Pancreas (tissue), 10 donors: ENCODE measurements at regions not wholly inside any gene's neighbourhood (a gene's known extent, or its start where the extent isn't known, plus 50 kb on each side); places are given as distances from the start of the nearest gene placed in this dataset.

Source experiments
- ATAC-seq, 4 donors: fragments of 200-7000 bp; cut with Tn5 transposase; one replicate each; pipeline versions ENCODE4 v1.8.0 to v1.9.1; 2020; ENCODE audit warnings: mild to moderate bottlenecking in 4 of 4, moderate library complexity in 4 of 4
- DNase-seq, 6 donors: peaks; one replicate each; pipeline ENCODE4 v3.0.0-alpha.2; 2020
- FAIRE-seq: peaks from 2 replicates; lab custom pipeline; 2012; peaks lifted over from hg19 to GRCh38; lab: Jason Lieb, UNC
- H3K27ac ChIP-seq, 4 donors: fragments of 200-600 bp; sonication (generic); 1 replicate in 3 of 4; 2 replicates in 1 of 4; pipeline versions ENCODE4 v1.5.0 to v1.8.0; 2020
- H3K27me3 ChIP-seq, 4 donors: fragments of 200-600 bp; one replicate each; pipeline ENCODE4 v1.8.0; 2021
- H3K36me3 ChIP-seq, 3 donors: fragments of 200-600 bp; sonication (generic) in 1 of 3; one replicate each; pipeline versions ENCODE4 v1.5.0 to v1.8.0; 2020 to 2021
- H3K4me1 ChIP-seq, 3 donors: fragments of 200-600 bp; one replicate each; pipeline ENCODE4 v1.8.0; 2021
- H3K4me3 ChIP-seq, 4 donors: fragments of 200-600 bp; sonication (generic) in 2 of 4; one replicate each; pipeline versions ENCODE4 v1.5.0 to v1.8.0; 2020 to 2021
- H3K9me3 ChIP-seq, 4 donors: fragments of 200-600 bp; one replicate each; pipeline ENCODE4 v1.8.0; 2021
- WGBS, 2 donors: extraction: QIAGEN DNeasy Blood & Tissue Kit; methylation state at CpG; one replicate each; pipeline ENCODE4 v1.1.7; 2013; 5-methylcytosine and 5-hydroxymethylcytosine counted together
- intact Hi-C, 3 donors: fragments of 100-400 bp; cut with DNase I; formaldehyde crosslinking; loops; one replicate each; pipeline versions ENCODE4 v1.11.1 to v1.14.2; 2022
- TF ChIP-seq, protein P1 (sequence below), 4 donors: fragments of 200-600 bp; sonication (generic) in 3 of 4; IDR thresholded peaks; one replicate each; pipeline versions ENCODE4 v1.5.0 to v1.8.0; 2021; ENCODE audit warnings: antibody characterized with exemption in 4 of 4
- donor health status: healthy with polysubstance abuse.
- donor health status: DM: no; HTN: no; CAD: no; lungs with moderate emphysema.
- donor health status: DM: no; HTN: no; CAD: no.
- donor health status: control.
- donor health status: control.
- donor health status: Bipolar disorder and iron deficiency.
- donor health status: DM: yes; HTN: yes; CAD: no.
- donor health status: DM: no; HTN: no; CAD: no.
- donor health status: DM: no; HTN: no; CAD: no.
- donor health status: DM: yes; HTN: yes; CAD: no.

- Histone ChIP-seq H3K4me3 (no peak overlapping the region), H3K9me3 (no peaks in the 10 kb centered on the region), H3K4me1 (no peaks in the 10 kb centered on the region), H3K27me3 (no peaks in the 10 kb centered on the region), H3K36me3 (no peaks in the 10 kb centered on the region), H3K27ac (no peak overlapping the region)
- no peak for FAIRE-seq
- no peak for DNase-seq
- intact Hi-C loops, result no loop called here
- ATAC-seq, result no peak
- 52 to 53% methylated on average over 7 of the region's 7 CpGs for WGBS, 2 donors
- TF ChIP-seq, protein P1, sequence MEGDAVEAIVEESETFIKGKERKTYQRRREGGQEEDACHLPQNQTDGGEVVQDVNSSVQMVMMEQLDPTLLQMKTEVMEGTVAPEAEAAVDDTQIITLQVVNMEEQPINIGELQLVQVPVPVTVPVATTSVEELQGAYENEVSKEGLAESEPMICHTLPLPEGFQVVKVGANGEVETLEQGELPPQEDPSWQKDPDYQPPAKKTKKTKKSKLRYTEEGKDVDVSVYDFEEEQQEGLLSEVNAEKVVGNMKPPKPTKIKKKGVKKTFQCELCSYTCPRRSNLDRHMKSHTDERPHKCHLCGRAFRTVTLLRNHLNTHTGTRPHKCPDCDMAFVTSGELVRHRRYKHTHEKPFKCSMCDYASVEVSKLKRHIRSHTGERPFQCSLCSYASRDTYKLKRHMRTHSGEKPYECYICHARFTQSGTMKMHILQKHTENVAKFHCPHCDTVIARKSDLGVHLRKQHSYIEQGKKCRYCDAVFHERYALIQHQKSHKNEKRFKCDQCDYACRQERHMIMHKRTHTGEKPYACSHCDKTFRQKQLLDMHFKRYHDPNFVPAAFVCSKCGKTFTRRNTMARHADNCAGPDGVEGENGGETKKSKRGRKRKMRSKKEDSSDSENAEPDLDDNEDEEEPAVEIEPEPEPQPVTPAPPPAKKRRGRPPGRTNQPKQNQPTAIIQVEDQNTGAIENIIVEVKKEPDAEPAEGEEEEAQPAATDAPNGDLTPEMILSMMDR (IDR thresholded peaks at IDR 0.05), result no peak
These were observed 137.4 kb downstream of the EHF start for GRCh38 chr11:34758262-34758661.

DNA sequence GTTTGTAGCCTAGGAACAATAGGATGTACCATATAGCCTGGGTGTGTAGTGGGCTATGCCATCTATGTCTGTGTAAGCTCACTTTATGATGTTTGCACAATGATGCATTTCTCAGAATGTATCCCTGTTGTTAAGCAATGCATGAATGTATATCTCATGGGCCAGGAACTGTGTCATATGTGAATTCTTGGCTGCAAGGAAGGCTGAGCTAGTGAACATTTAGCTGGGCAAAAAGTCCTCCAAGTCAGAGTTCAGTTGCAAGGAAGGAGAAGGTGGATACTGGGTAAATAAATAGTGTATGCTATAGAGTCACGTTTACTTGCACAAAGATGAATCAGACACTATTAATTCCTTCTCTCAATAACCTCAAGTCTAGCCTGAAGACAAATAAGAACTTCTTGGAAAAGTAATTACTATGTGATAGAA is 136.1 kb downstream of the EHF start:
- DNase-seq, result no peak
- peak; percentile 80 for FAIRE-seq
- 34 to 67% methylated on average over 1 of the region's 1 CpG for WGBS, 2 donors
- Histone ChIP-seq H3K27me3 (no peaks in the 10 kb centered on the region), H3K27ac (no peak overlapping the region), H3K36me3 (no peaks in the 10 kb centered on the region), H3K4me1 (no peaks in the 10 kb centered on the region), H3K4me3 (no peak overlapping the region), H3K9me3 (no peaks in the 10 kb centered on the region)
- intact Hi-C loops, result no loop called here
- TF ChIP-seq, protein P1 (IDR thresholded peaks at IDR 0.05), result no peak
- no peak for ATAC-seq

- H3K27ac ChIP-seq, result no peak overlapping the region
- intact Hi-C loops, result no loop called here
- H3K36me3 ChIP-seq, result no peaks in the 10 kb centered on the region
- no peaks in the 10 kb centered on the region for H3K27me3 ChIP-seq
- WGBS, 2 donors, result 87% methylated on average over 1 of the region's 1 CpG
- FAIRE-seq, result no peak
- no peak for DNase-seq
- TF ChIP-seq, protein P1 (IDR thresholded peaks at IDR 0.05), result no peak
- no peak for ATAC-seq
- no peaks in the 10 kb centered on the region for H3K4me1 ChIP-seq
- no peaks in the 10 kb centered on the region for H3K9me3 ChIP-seq
- no peak overlapping the region for H3K4me3 ChIP-seq
These were observed 135.7 kb downstream of the EHF start for GRCh38 chr11:34756591-34756990.

- FAIRE-seq (no peak), DNase-seq (no peak), ATAC-seq (no peak)
- TF ChIP-seq, protein P1 (IDR thresholded peaks at IDR 0.05), result no peak
- Histone ChIP-seq H3K27ac (no peak overlapping the region), H3K4me3 (no peak overlapping the region), H3K27me3 (no peaks in the 10 kb centered on the region), H3K4me1 (no peaks in the 10 kb centered on the region), H3K36me3 (no peaks in the 10 kb centered on the region), H3K9me3 (no peaks in the 10 kb centered on the region)
- intact Hi-C loops, result no loop called here
- WGBS, 2 donors, result 89 to 94% methylated on average over 7 of the region's 7 CpGs
These were observed 134.8 kb downstream of the EHF start for GRCh38 chr11:34755671-34756070.

DNA sequence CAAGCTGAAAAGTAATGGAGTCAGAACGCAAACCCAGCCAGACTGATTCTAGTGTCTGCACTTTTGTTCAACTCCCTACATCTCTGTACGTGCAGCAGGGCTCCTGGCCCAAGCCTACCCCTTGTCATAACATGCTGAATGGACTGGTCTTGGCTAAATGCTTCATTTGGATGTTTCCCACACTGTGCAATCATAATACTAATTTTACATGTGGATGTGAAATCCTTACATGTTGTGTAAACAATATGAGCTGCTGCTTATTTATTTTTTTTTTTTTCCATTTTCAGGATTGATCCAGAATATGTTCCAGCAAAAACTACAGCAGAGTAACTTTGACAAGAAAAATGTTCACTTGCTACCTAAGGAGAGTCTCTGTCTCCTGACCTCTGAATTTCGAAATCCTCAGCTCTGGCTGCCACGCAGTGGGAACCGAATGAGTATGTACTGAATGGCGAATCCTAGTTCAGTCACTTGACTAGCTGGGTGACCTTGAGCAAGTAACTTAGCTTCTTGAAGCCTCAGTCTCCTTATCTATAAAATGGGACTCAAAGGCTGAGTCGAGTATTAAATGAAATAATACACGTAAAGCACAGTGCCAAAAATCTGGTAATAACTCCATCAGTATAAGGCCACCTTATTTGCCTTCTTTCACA is 133.4 kb downstream of the EHF start:
- Histone ChIP-seq H3K9me3 (no peaks in the 10 kb centered on the region), H3K36me3 (no peaks in the 10 kb centered on the region), H3K4me1 (no peaks in the 10 kb centered on the region), H3K27me3 (no peaks in the 10 kb centered on the region), H3K27ac (no peak overlapping the region), H3K4me3 (no peak overlapping the region)
- peak in 1 of 4 donors; percentile 58 for ATAC-seq
- TF ChIP-seq, protein P1 (IDR thresholded peaks at IDR 0.05), result no peak
- FAIRE-seq, result no peak
- intact Hi-C loops, result no loop called here
- 78% methylated on average over 8 of the region's 8 CpGs for WGBS, 2 donors
- no peak for DNase-seq
